Activated CD4-positive, alpha-beta memory T cell treated with anti-CD3 and anti-CD28 coated beads for 36 hours (primary cell): ENCODE measurements at regions not wholly inside any gene's neighbourhood (a gene's known extent, or its start where the extent isn't known, plus 50 kb on each side); places are given as distances from the start of the nearest gene placed in this dataset.
"Not testable (repeated sequence)": the region's sequence is repeated elsewhere in the genome, so short reads cannot be mapped to it uniquely, and the experiment has no call there.

Experiments used
- CTCF ChIA-PET: fragments of 350-600 bp; sonication (Branson Sonifier 250); formaldehyde crosslinking; loops from one replicate; lab custom pipeline; 2021; ENCODE audit warnings: antibody characterized with exemption, inconsistent platforms; lab: Charles Lee
- POLR2A ChIA-PET: fragments of 350-600 bp; sonication (Branson Sonifier 250); formaldehyde crosslinking; loops from one replicate; lab custom pipeline; 2021; ENCODE audit warnings: antibody characterized with exemption; lab: Charles Lee
- DNase-seq: peaks from one replicate; pipeline ENCODE4 v3.0.0-alpha.2; 2020
- H3K27ac Mint-ChIP-seq: one replicate; pipeline ENCODE4 v1.8.0; 2021; ENCODE audit warnings: mixed read lengths
- H3K27me3 Mint-ChIP-seq: one replicate; pipeline ENCODE4 v1.8.0; 2021; ENCODE audit warnings: mixed read lengths
- H3K36me3 Mint-ChIP-seq: one replicate; pipeline ENCODE4 v1.8.0; 2021; ENCODE audit warnings: mixed read lengths
- H3K4me1 Mint-ChIP-seq: one replicate; pipeline ENCODE4 v1.8.0; 2021; ENCODE audit warnings: low read depth, mixed read lengths
- H3K4me3 Mint-ChIP-seq: one replicate; pipeline ENCODE4 v1.8.0; 2021; ENCODE audit warnings: mild to moderate bottlenecking, mixed read lengths
- H3K9me3 Mint-ChIP-seq: one replicate; pipeline ENCODE4 v1.8.0; 2021; ENCODE audit warnings: mixed read lengths
- intact Hi-C: fragments of 100-400 bp; cut with micrococcal nuclease; formaldehyde crosslinking; loops from one replicate; pipeline ENCODE4 v1.15.1; 2023

GRCh38 chr4:104615496-104615895, 120.8 kb upstream of the CXXC4 start:
- H3K36me3 Mint-ChIP-seq: no peaks in the 10 kb centered on the region
- intact Hi-C loops: no loop called here
- peaks cover 1% of the 10 kb centered on the region for H3K27me3 Mint-ChIP-seq
- no peaks in the 10 kb centered on the region for H3K9me3 Mint-ChIP-seq
- ChIA-PET CTCF (no interaction called here), POLR2A (no interaction called here)
- no peak for DNase-seq
- no peaks in the 10 kb centered on the region for H3K4me1 Mint-ChIP-seq
- no peak overlapping the region for H3K27ac Mint-ChIP-seq
- H3K4me3 Mint-ChIP-seq: no peak overlapping the region

- DNase-seq: no peak
- intact Hi-C loops: no loop called here
Observed at GRCh38 chr4:104615926-104616325, 121.2 kb upstream of the CXXC4 start.

GRCh38 chr4:104616401-104616820, 121.7 kb upstream of the CXXC4 start:
- Mint-ChIP-seq H3K36me3 (no peaks in the 10 kb centered on the region), H3K27ac (no peak overlapping the region), H3K4me1 (no peaks in the 10 kb centered on the region), H3K27me3 (peaks cover 1% of the 10 kb centered on the region), H3K9me3 (no peaks in the 10 kb centered on the region), H3K4me3 (no peak overlapping the region)
- ChIA-PET POLR2A (no interaction called here), CTCF (no interaction called here)
- intact Hi-C loops: no loop called here
- DNase-seq: no peak

More at GRCh38 chr4:104615926-104616325, 121.2 kb upstream of the CXXC4 start:
- H3K36me3 Mint-ChIP-seq: no peaks in the 10 kb centered on the region
- peaks cover 1% of the 10 kb centered on the region for H3K27me3 Mint-ChIP-seq
- no peaks in the 10 kb centered on the region for H3K4me1 Mint-ChIP-seq
- H3K4me3 Mint-ChIP-seq: no peak overlapping the region
- POLR2A ChIA-PET: no interaction called here
- CTCF ChIA-PET: no interaction called here
- H3K27ac Mint-ChIP-seq: no peak overlapping the region
- H3K9me3 Mint-ChIP-seq: no peaks in the 10 kb centered on the region

GRCh38 chr4:104625706-104626105, 131.0 kb upstream of the CXXC4 start:
- no peaks in the 10 kb centered on the region for H3K9me3 Mint-ChIP-seq
- no peak overlapping the region for H3K27ac Mint-ChIP-seq
- DNase-seq: no peak
- no peak overlapping the region for H3K4me3 Mint-ChIP-seq
- CTCF ChIA-PET: no interaction called here
- H3K27me3 Mint-ChIP-seq: no peaks in the 10 kb centered on the region
- POLR2A ChIA-PET: no interaction called here
- intact Hi-C loops: no loop called here
- H3K4me1 Mint-ChIP-seq: no peaks in the 10 kb centered on the region
- H3K36me3 Mint-ChIP-seq: no peaks in the 10 kb centered on the region

GRCh38 chr4:104629601-104630000, 134.9 kb upstream of the CXXC4 start:
- no peaks in the 10 kb centered on the region for H3K27me3 Mint-ChIP-seq
- H3K4me3 Mint-ChIP-seq: no peak overlapping the region
- H3K4me1 Mint-ChIP-seq: no peaks in the 10 kb centered on the region
- POLR2A ChIA-PET: no interaction called here
- no peak for DNase-seq
- no peaks in the 10 kb centered on the region for H3K9me3 Mint-ChIP-seq
- H3K36me3 Mint-ChIP-seq: no peaks in the 10 kb centered on the region
- H3K27ac Mint-ChIP-seq: no peak overlapping the region
- intact Hi-C loops: no loop called here
- CTCF ChIA-PET: no interaction called here

GRCh38 chr4:104630272-104630671, 135.6 kb upstream of the CXXC4 start:
- Mint-ChIP-seq H3K9me3 (no peaks in the 10 kb centered on the region), H3K27me3 (no peaks in the 10 kb centered on the region), H3K36me3 (no peaks in the 10 kb centered on the region), H3K4me3 (no peak overlapping the region), H3K4me1 (no peaks in the 10 kb centered on the region), H3K27ac (no peak overlapping the region)
- intact Hi-C loops: no loop called here
- CTCF ChIA-PET: no interaction called here
- no peak for DNase-seq
- POLR2A ChIA-PET: no interaction called here

- H3K4me1 Mint-ChIP-seq: no peaks in the 10 kb centered on the region
- ChIA-PET POLR2A (no interaction called here), CTCF (no interaction called here)
- DNase-seq: no peak
- no peaks in the 10 kb centered on the region for H3K9me3 Mint-ChIP-seq
- H3K27ac Mint-ChIP-seq: no peak overlapping the region
- intact Hi-C loops: no loop called here
- no peak overlapping the region for H3K4me3 Mint-ChIP-seq
- H3K27me3 Mint-ChIP-seq: no peaks in the 10 kb centered on the region
- H3K36me3 Mint-ChIP-seq: no peaks in the 10 kb centered on the region
Observed at GRCh38 chr4:104631000-104631399, 136.3 kb upstream of the CXXC4 start.

- no peaks in the 10 kb centered on the region for H3K9me3 Mint-ChIP-seq
- CTCF ChIA-PET: no interaction called here
- POLR2A ChIA-PET: no interaction called here
- intact Hi-C loops: no loop called here
- no peaks in the 10 kb centered on the region for H3K4me1 Mint-ChIP-seq
- H3K27ac Mint-ChIP-seq: no peak overlapping the region
- H3K4me3 Mint-ChIP-seq: no peak overlapping the region
- no peaks in the 10 kb centered on the region for H3K27me3 Mint-ChIP-seq
- no peaks in the 10 kb centered on the region for H3K36me3 Mint-ChIP-seq
- no peak for DNase-seq
Observed at GRCh38 chr4:104641418-104641817, 146.7 kb upstream of the CXXC4 start.

- Mint-ChIP-seq H3K4me1 (no peaks in the 10 kb centered on the region), H3K36me3 (no peaks in the 10 kb centered on the region), H3K27me3 (no peaks in the 10 kb centered on the region), H3K4me3 (no peak overlapping the region), H3K27ac (no peak overlapping the region), H3K9me3 (no peaks in the 10 kb centered on the region)
- DNase-seq: no peak
- ChIA-PET POLR2A (no interaction called here), CTCF (no interaction called here)
- intact Hi-C loops: no loop called here
Observed at GRCh38 chr4:104642521-104642920, 147.8 kb upstream of the CXXC4 start.

- intact Hi-C loops: no loop called here
- ChIA-PET CTCF (no interaction called here), POLR2A (no interaction called here)
- H3K4me1 Mint-ChIP-seq: no peaks in the 10 kb centered on the region
- H3K36me3 Mint-ChIP-seq: no peaks in the 10 kb centered on the region
- no peak overlapping the region for H3K4me3 Mint-ChIP-seq
- H3K27ac Mint-ChIP-seq: no peak overlapping the region
- no peaks in the 10 kb centered on the region for H3K27me3 Mint-ChIP-seq
- H3K9me3 Mint-ChIP-seq: no peaks in the 10 kb centered on the region
- DNase-seq: no peak
Observed at GRCh38 chr4:104643805-104644204, 149.1 kb upstream of the CXXC4 start.

- H3K27ac Mint-ChIP-seq: no peak overlapping the region
- DNase-seq: no peak
- H3K4me1 Mint-ChIP-seq: no peaks in the 10 kb centered on the region
- no peaks in the 10 kb centered on the region for H3K36me3 Mint-ChIP-seq
- peaks cover 6% of the 10 kb centered on the region for H3K9me3 Mint-ChIP-seq
- H3K4me3 Mint-ChIP-seq: no peak overlapping the region
- intact Hi-C loops: no loop called here
- no peaks in the 10 kb centered on the region for H3K27me3 Mint-ChIP-seq
- ChIA-PET CTCF (interaction anchor here (0.6 kb wide), 1 partner anchor 1216 kb away, joined by 3 read pairs; no protein-coding TSS in a partner anchor), POLR2A (no interaction called here)
Observed at GRCh38 chr4:104649631-104650030, 154.9 kb upstream of the CXXC4 start.

GRCh38 chr4:104662269-104662668, 167.6 kb upstream of the CXXC4 start:
- H3K4me3 Mint-ChIP-seq, intact Hi-C loops, H3K27ac Mint-ChIP-seq, CTCF ChIA-PET, DNase-seq, H3K36me3 Mint-ChIP-seq, H3K27me3 Mint-ChIP-seq, H3K4me1 Mint-ChIP-seq: not testable (repeated sequence)
- POLR2A ChIA-PET: interaction anchor here (0.7 kb wide), 1 partner anchor 72 kb away, joined by 3 read pairs; no protein-coding TSS in a partner anchor
- peaks cover 10% of the 10 kb centered on the region for H3K9me3 Mint-ChIP-seq

GRCh38 chr4:104677116-104677515, 182.4 kb upstream of the CXXC4 start:
- no peaks in the 10 kb centered on the region for H3K27me3 Mint-ChIP-seq
- H3K9me3 Mint-ChIP-seq: no peaks in the 10 kb centered on the region
- DNase-seq: no peak
- H3K27ac Mint-ChIP-seq: no peak overlapping the region
- H3K36me3 Mint-ChIP-seq: no peaks in the 10 kb centered on the region
- POLR2A ChIA-PET: interaction anchor here (0.6 kb wide), 1 partner anchor 89 kb away, joined by 4 read pairs; no protein-coding TSS in a partner anchor
- no peaks in the 10 kb centered on the region for H3K4me1 Mint-ChIP-seq
- no peak overlapping the region for H3K4me3 Mint-ChIP-seq
- CTCF ChIA-PET: no interaction called here
- intact Hi-C loops: no loop called here
